ENCODE measurements at regions not wholly inside any gene's neighbourhood (a gene's known extent, or its start where the extent isn't known, plus 50 kb on each side); places are given as distances from the start of the nearest gene placed in this dataset.

DNA sequence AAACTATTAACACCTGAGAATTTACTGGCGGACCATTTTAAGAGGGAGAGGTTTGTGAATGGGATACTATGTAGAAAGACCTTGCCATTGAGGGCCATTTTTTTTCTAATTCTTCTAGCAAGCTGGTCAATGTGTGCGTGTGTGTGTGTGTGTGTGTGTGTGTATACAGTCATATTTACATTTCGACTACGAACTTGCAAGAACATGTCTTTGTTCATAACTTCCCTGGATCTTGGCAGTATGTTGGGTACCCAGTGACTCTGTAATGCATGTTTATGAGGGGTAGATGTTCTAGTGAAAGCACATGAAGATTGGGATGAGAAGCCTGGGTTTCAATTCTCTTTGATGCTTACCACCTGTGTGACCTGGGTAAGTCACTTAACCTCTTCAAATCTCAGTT is 133.6 kb downstream of the UBE2E3 start:
- no peak for DNase-seq

DNA sequence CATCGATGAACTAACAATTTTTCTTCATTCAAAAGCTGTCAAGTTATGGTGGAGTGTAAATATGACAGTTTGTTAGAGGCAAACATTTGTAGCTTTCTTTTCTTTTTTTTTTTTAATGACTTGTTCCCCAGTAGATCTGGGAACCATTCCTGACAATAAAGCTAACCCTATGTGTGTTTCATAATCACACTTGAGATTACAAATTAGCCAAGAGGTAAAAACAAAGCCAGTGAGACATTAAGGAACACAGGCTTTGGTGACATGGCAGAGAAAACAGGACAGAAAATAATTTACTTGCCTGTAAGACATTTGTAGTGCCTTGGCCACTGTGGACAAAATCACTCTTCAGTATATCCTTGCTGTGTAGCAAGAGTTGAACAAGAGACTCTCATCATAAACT is 135.9 kb downstream of the UBE2E3 start:
- DNase-seq, result no peak

DNA sequence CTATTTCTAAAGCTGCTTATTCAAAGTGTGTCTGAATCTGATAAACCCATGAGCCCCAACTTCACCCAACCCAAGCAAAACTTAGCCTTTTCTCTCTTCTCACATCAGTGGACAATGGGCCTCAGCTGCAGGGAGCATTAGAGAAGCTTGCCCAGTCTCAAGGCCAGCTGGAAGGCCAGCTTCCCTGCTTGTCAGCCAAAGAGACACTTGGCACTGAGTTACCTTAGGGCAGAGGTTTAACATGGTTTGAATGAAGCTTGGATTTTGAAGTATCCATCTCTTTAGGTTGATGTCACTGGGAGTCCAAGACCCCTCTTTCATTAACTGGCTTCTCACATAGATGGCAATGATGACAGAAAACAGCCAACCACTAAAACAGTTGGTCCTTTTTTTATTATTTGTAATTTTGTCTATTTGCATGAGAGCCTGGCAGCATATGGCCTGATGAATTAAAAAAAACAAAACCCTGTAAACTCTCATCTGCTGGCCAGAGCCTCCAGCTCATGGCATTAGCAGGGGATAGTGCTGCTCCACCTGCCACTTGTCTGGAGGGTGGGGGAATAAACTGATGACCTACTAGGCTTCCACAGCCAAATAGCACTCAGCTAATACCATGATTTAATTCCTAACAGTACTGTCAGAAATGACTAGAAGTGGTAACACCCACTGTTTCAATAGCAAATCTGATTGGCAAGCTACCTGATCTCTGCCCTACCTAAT is 137.0 kb downstream of the UBE2E3 start:
- no peak for DNase-seq

DNA sequence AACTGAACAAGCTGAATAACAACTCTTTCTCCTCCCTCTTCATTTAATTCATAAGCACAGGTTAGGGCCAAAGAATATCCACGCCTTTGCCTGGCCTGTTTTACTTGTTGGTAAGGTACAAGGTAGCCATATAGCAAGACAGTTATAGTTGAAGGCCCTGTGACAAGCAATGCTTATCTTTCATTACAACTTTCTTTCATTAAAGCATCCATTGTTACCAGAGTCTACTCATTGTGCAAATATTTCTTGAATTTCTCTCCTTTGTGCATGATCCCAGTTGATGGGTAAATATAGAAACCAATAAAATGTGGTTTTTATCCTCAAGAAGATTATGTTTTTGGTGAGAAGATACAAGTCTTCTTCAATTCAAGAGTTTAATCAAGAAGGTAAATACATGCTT is 140.2 kb downstream of the UBE2E3 start:
- no peak for DNase-seq

DNA sequence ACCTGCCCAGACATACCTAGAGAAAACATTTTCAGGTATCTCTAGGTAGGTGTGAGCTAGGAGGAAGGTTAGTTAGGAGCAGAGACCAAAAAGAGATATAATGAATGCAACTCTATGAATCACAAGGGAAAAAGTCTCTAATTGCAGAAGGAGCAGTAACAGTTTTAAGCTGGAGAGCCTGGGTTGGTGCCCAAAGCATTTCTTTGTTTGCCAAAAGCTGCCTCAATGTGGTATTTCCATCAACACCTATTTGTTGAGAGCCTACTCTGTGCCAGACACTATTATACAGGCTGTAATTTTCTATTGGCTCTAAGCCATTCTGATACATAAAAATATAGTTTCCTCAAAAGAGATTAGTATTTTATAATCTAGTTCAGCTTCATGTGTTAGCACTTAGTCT is 141.6 kb downstream of the UBE2E3 start:
- no peak for DNase-seq

DNA sequence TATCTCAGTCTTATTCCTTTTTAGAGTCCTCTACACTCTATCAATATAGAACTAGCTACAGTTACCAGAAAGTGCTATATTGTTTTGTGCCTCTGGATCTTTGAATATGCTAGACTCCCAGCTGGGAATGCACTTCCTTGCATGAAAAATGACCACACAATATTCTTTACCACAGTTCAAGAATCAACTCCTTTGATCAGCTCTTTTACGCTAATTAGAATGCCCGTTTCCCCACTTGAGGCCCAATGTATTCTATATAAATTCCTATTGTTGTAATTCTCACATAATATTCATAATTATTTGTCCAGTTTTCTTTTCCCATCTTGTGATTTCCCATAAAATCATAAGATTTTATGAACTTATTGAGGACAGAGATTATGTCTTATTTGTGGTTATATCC is 142.2 kb downstream of the UBE2E3 start:
- no peak for DNase-seq

DNA sequence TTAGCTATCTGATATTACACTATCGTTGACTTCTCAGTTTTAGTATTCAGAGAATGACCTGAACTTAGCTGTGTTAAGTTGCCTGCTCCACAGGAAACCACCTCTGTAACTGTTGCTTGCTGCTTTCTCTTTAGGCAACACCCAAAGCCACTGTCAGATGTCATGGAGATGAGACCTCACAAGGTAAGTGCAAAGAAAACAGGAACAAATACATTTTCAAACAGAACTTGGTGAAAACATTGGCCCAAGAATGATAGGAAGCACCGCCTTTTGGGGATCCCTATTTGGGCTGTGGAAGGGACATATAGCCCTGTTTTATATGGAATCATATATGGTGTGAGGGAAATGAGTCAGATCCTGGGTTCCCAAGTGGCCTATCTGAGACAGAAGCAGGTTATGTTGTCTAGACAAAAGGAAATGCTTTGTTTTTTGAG is 143.4 kb downstream of the UBE2E3 start:
- DNase-seq, result no peak

DNA sequence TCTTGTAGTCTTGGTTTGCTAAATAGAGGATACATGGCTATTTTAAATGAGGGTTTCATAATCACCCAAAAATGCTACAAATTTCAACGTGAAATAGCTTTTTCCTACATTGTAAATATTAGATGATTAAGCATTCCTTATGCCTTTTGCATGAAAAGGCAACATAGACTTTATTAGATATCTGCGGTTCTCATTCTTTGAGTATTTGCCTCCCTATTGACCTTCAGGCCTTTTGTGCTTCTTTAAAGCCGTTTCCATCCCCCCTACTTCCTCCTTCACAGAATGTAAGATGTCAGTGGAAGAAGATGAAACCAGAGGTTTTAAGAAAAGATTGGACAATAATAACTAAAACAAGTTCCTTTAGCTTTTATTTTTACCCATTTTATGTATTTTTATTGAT is 144.1 kb downstream of the UBE2E3 start:
- no peak for DNase-seq

DNA sequence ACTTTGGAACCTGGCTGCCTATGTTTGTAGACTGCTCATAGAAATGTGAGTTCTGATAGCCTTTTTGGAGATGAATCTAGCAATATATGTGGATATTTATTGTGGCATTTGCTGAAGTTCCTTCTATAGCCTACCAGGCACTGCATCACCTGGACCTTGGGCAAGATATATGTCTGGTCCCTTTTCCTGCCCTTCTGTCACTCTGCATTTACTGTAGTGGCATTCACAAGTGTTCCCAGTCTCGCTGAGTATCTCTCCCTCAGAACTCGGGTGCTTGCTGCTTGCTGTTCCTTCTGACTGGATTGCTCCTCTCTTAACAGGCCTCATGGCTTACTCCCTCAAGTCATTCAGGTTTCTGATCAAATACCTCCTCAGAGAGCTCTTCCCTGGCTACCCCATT is 145.0 kb downstream of the UBE2E3 start:
- DNase-seq, result no peak

DNA sequence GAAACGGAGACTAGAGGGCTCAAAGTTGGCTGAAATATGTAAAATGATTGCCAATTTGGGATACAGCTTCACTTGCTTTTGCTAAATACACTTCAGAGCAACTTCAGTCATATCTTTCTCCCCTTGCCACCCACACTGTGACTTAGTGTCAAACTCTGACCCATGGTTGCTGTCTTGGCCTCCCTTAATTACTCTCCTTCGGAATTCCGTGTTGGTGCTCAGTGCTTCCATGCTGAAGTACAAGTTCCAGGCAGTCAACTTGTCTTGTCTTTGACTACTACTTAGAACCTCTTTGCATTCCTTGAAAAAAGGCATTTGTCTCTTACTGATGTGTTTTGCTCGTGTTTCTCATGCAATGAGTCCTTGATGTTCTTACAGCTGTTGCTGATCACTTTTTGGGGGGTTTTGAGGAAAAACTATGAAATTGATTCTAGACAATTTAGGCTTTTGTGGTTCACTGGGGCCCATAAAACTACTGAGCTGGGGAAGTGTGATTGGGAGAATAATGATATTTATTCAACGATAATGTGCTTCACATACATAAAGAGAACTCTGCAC is 146.0 kb downstream of the UBE2E3 start:
- DNase-seq, result no peak

DNA sequence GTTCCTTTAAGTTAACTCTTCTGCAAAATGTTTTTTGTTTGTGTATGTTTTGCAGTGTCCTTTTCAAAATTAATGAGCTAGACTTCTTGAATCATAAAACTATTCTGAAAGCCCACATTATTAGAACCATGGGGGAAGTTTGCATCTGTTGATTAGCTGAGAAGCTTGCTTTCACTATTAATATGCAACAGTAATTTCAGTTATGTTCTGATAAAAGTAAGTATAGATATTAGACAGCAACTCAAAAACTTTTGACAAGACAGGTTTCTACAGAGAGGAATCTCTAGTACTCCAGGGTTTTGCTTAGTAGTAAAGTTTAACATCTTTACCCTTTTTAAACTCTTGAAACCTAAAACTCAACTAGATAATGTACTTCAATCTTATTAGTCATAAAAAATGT is 147.8 kb downstream of the UBE2E3 start:
- no peak for DNase-seq

DNA sequence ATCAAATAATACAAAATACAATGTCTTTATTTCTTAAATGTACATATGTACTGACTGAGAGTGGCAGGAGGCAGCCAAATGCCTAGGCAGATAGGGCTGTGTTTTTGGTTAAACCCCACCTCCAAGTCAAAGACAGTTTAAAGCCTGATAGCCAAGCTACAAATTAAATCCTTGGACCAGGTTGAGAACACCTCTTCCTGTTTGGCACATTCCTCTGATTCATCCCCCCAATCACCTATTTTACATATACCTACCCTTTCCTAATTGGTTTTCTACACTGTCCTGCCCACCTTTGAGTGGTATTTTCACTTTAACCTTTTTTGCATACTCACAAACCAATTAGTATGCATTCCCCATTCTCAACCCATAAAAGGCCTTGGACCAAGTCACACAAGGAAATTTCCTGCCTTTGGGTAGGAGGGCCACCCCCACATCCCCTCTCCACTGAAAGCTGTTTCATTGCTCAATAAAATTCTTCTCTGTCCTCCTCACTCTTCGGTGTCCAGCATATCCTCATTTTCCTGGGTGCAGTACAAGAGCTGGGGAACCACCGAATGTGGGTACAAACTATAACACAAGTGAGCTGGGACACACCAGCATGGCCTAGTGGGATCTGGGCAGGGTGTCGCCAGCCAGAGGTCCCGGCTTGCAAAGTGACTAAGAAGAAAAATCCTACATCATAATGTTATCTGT is 149.1 kb downstream of the UBE2E3 start:
- no peak for DNase-seq

DNA sequence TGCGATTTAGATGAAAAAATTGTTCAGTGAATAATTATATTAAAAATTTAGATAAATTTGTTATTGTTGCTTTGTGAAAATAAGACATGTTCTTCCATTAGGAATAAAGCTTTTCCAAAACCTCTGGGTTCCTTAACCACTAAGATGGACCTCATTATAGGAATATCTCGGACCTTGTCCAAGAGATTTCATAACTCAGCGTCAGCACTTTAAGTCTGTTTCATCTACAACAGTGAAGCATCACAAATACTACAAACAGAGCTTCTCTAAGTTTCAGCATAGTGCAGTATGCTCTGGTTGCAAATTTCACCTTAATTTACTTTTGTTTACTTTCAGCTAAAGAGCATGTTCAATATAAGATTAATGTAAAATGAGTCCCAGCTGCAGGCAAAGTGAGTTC is 150.3 kb downstream of the UBE2E3 start:
- no peak for DNase-seq

DNA sequence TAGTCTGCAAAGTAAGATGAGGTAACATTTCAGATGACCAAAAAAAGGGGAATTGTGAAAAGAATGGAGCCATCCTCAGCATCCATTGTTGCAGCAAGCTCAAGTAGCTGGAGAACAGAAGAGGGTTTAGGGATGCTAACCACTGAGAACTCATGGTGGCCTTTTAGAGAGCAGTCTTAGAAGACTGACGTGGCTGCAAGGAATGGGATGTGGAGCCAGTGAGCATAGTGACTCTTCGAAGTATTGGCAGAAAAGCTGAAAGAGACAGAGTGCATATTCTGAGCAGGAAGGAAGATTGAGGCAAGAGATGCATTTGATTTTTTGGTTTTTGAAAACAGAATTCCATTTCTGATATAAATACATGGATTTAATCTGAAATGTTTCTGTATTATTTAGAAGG is 151.2 kb downstream of the UBE2E3 start:
- DNase-seq, result peak; percentile 5

DNA sequence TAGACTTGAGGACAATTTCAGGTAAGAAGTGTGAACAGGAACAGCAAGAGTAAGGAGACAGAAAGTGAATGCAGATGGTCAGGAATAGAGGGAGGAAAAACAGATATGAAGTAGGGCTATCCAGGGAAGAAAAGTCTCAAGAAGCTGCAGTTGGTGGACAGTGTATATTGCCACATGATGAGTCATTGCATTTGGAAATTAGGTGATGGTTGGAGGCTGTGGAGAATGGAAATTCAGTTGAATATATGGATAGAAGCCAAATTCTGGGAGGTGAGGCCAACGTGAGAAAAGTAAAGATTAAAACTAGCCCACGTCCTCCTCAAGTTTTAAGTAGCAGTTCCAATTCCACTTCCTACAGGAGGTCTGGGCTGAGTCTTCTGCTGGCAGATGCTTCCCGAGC is 158.4 kb downstream of the UBE2E3 start:
- DNase-seq, result no peak

DNA sequence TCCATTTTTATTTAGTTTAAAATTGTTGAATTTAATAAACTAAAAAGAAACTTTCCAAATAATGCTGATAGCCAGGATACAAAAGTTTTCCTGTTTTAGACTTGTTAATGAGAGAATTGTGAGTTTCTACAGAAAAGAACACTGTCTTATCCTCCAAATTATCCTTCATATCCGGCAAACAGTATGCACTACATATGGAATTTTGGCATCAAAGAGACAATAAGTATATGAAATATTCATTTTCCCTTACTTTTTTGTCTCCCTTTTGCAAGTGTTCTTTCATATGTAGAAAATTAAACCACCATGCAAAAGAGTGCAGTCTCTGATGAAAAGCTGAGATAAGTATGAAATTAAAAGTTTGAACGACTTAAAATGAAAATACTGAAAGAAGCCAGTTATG is 159.4 kb downstream of the UBE2E3 start:
- no peak for DNase-seq

DNA sequence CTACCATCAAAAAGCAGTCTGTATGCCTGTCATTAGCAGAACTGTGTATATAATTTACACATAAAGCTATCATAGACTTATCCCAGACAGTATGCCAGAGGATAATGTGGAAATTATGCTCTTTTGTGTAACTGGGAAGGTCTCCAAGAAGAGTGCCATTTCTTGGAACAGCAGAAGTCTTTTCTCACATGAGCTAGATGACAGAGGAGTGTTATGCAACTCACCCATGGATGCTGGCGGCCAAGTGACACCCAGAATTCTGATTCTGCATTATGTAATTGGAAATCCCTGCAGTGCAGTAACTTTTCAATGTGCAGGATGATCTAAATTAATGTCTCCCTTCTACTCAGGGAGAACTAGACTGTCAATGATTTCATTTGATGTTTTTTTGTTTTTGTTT is 160.0 kb downstream of the UBE2E3 start:
- DNase-seq, result peak; percentile 69

DNA sequence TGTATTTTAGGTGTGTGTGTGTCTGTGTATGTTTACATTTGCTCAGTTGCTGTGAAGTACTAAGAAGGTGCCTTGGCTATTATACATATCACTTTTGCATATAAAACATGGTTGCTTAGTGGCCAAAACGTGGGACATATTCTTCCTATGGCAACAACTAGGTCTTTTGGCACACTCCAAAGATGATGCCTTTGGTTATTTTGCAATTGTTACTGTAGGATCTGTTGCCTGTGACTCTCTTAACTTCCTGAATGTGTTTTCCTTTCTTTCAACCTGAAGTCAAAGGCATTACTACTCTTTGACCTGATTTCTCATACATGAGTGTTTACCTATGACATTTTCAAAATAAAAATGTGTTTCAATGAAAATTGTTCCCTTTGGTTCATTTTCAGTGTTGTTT is 160.5 kb downstream of the UBE2E3 start:
- no peak for DNase-seq

DNA sequence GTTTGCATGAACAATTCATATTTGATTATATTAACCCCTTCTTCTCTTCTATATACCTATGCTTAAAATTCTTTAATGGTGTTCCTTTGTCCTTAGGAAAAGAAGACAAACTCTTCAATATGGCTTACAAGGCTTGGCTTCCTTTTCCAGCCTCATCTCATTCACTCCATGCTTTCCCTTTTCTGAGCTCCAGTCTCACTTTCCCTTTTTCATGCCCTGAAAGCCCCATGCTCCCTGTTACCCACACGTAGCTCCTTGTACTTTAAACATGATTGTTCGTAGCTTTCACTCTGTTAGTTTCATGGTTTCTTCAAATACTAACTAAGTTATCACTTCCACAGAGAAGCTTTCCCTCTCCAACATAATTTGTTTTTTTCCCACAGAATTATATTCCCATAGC is 161.3 kb downstream of the UBE2E3 start:
- DNase-seq, result no peak

DNA sequence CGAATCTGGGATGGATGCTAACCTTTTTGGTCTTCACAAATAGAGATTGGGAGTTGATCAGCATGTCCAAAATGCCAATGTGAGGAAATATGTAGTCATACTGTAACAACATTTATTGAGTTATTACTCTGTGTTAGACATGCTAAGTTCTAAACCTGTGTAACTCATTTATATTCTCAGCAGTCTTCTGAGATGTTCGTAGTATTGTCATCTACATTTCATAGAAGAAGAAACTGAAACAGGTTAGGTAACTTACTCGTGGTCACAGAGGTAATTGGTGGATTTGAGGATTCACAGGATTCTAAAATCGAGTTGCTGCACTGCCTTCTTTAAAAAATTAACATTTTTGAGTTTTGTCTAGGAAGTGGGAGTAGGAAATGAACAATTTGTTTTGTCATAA is 162.1 kb downstream of the UBE2E3 start:
- no peak for DNase-seq

DNA sequence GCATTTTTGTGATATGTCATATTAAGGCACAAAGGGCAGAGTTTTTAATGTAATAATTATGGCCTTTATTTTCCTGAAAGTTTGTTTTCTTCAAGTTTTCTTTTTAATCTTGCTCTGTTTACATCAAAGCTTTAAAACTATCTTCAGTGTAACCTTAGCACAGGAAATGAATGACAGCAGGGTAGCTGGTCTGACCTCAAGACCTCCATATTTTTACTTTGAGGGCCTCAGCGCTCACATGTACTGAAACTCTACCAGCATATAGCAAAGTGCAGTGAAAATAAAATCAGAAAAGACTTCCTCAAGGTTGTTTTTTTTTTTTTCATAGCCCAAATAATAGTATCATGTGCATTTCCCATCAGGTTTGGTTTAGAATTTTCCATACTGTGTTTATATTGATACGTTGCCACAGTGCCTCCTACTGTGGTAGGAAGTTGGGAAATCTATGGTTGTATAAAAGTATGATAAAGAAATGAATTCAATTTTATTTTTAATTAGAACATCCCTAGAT is 163.4 kb downstream of the UBE2E3 start:
- DNase-seq, result no peak

DNA sequence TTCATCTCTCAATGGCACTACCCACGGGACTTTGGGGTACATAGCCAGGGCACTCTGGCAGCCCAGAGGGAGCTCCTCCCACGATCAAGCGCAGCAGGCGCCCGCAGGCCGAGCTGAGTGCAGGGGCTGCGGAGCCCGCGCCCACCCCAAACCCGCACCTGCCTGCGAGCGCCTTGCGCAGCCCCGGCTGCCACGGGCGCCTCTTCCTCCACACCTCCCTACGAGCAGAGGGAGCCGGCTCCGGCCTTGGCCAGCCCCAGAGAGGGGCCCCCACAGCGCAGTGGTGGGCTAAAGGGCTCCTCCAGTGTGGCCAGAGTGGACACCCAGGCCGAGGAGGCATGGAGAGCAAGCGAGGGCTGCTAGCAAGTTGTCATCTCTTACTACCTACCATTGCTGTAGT is 165.2 kb downstream of the UBE2E3 start:
- DNase-seq, result no peak

DNA sequence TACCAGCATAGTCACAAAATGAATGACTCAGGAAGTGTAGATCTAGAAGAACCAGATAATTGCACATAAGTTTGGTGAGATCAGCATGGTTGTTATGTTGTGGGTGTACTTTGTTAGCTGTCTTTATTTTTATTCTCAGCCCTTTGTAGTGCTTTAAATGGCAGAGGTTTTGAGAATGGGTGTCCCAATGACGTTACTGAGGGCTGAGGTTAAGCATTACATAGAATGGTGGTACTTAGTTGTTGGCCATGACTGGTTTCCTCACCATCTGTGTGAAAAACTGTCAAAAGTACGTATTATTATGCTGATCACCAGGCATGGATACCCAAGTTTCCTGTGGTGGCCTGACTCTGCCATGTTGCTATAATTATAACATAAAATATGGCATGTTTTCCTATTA is 165.8 kb downstream of the UBE2E3 start:
- no peak for DNase-seq

DNA sequence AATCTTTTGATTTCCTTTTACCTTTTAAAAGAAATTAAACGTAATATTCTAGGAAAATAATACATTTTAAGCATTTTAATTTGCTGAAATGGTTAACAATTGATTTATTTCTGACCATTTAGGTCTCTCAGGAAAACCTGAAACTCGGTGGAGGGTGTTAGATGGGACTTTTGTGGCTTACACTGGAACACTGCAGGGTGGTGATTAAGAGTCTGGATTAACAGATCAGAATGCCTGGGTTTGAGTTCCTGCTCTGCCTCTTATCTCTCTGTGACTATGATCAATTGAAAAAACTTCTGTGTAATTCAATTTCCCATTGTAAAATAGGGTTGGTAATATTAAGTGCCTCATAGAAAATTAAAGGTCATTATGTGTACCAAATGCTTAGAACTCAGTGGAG is 168.7 kb downstream of the UBE2E3 start:
- no peak for DNase-seq
